ENCODE measurements at regions not wholly inside any gene's neighbourhood (a gene's known extent, or its start where the extent isn't known, plus 50 kb on each side); places are given as distances from the start of the nearest gene placed in this dataset.

GRCh38 chr10:2876032-2876431 is 191.3 kb upstream of the PFKP start:
- no peak overlapping the region for H3K56ac ChIP-seq (ENCODE audit: extremely low read depth, insufficient read depth, low read length)
- H3K9me3 ChIP-seq (ENCODE audit: control insufficient read depth, insufficient read depth, low read length), result no peaks in the 10 kb centered on the region; the same call in 1 of the 2 replicates
- no peak overlapping the region for H2AK5ac ChIP-seq (ENCODE audit: low read depth, low read length)
- TF ChIP-seq POLR2A (IDR thresholded peaks at IDR 0.05; ENCODE audit: low read depth, low read length) (no peak), RAD21 (IDR thresholded peaks at IDR 0.05; ENCODE audit: low read length) (no peak), USF2 (IDR thresholded peaks at IDR 0.05; ENCODE audit: low read depth, low read length) (no peak), SMC3 (IDR thresholded peaks at IDR 0.05; ENCODE audit: low read depth, low read length) (no peak), MAZ (IDR thresholded peaks at IDR 0.05; ENCODE audit: borderline replicate concordance, low read depth, low read length) (no peak), MXI1 (IDR thresholded peaks at IDR 0.05; ENCODE audit: borderline replicate concordance, low read depth, low read length) (no peak), CTCF (conservative IDR thresholded peaks at IDR 0.05; ENCODE audit: low read depth, low read length) (no peak), BHLHE40 (IDR thresholded peaks at IDR 0.05; ENCODE audit: low read depth, low read length) (no peak), NFE2L2 (IDR thresholded peaks at IDR 0.05; ENCODE audit: low read depth, low read length) (no peak), RFX5 (IDR thresholded peaks at IDR 0.05; ENCODE audit: low read depth, low read length) (no peak)
- H2AFZ ChIP-seq (replicated peaks; ENCODE audit: low read length, poor library complexity), result no peak overlapping the region
- POLR2A ChIA-PET (ENCODE audit: unreplicated experiment), result no interaction called here
- no peak overlapping the region for H3K23ac ChIP-seq (ENCODE audit: low read depth, low read length)
- dilution Hi-C loops (cut with HindIII; ENCODE audit: low sequenced_read_pairs, unreplicated experiment) (no loop called here), in situ Hi-C loops (cut with MboI; ENCODE audit: low sequenced_read_pairs) (no loop called here), intact Hi-C loops (cut with micrococcal nuclease) (no loop called here)
- H3K79me1 ChIP-seq (ENCODE audit: low read depth in 1 of 2, low read length in 2 of 2), result no peaks in the 10 kb centered on the region
- no peaks in the 10 kb centered on the region for H4K20me1 ChIP-seq (ENCODE audit: insufficient read depth, low read length)
- no peak overlapping the region for H4K91ac ChIP-seq (ENCODE audit: insufficient read depth, low read depth, low read length)
- no peak overlapping the region for H3K9ac ChIP-seq (ENCODE audit: low read depth, low read length)
- H2BK120ac ChIP-seq (ENCODE audit: low read depth, low read length), result no peak overlapping the region
- H2AK9ac ChIP-seq (replicated peaks; ENCODE audit: low read depth, low read length, poor library complexity), result no peak overlapping the region
- WGBS, 2 experiments (ENCODE audit: extremely low coverage in 2 of 2, insufficient read length in 1 of 2), result 43% methylated on average over 1 of the region's 2 CpGs; no CpG with 5 or more reads in 1 of the 2 experiments
- H3K4me3 ChIP-seq (ENCODE audit: insufficient read depth, low read depth, low read length), result no peak overlapping the region
- no peak overlapping the region for H4K8ac ChIP-seq (ENCODE audit: low read depth in 2 of 2, low read length in 2 of 2)
- ATAC-seq (ENCODE audit: low read depth) (no peak), DNase-seq (no peak)
- no peak overlapping the region for H3K18ac ChIP-seq (ENCODE audit: low read depth, low read length)
- no peaks in the 10 kb centered on the region for H3K27me3 ChIP-seq (ENCODE audit: control insufficient read depth, insufficient read depth, low read length)
- CTCF ChIA-PET, result no interaction called here
- no peak overlapping the region for H3K27ac ChIP-seq (ENCODE audit: insufficient read depth, low read length)
- H2BK5ac ChIP-seq (ENCODE audit: low read depth, low read length, poor library complexity, severe bottlenecking), result no peak overlapping the region
- no TSS peak for BruUV-seq (replicated peaks)
- H2BK15ac ChIP-seq (ENCODE audit: low read depth, low read length), result no peak overlapping the region
- H4K5ac ChIP-seq (ENCODE audit: low read depth, low read length), result no peak overlapping the region
- no peak overlapping the region for H3K4me2 ChIP-seq (ENCODE audit: low read depth, low read length)
- no peak overlapping the region for H2BK20ac ChIP-seq (ENCODE audit: low read depth, low read length)
- no peaks in the 10 kb centered on the region for H3K9me1 ChIP-seq (ENCODE audit: insufficient read depth, low read length)
- no peaks in the 10 kb centered on the region for H3K4me1 ChIP-seq (ENCODE audit: control insufficient read depth, insufficient read depth, low read length)
- no peak overlapping the region for H3K14ac ChIP-seq (replicated peaks; ENCODE audit: low read depth, low read length)
- no peak overlapping the region for H3K4ac ChIP-seq (ENCODE audit: low read depth, low read length)
- no peaks in the 10 kb centered on the region for H3K36me3 ChIP-seq (ENCODE audit: control insufficient read depth, insufficient read depth, low read length)
